PC-3 (cell line): ENCODE measurements at regions not wholly inside any gene's neighbourhood (a gene's known extent, or its start where the extent isn't known, plus 50 kb on each side); places are given as distances from the start of the nearest gene placed in this dataset.
"Not testable (repeated sequence)": the region's sequence is repeated elsewhere in the genome, so short reads cannot be mapped to it uniquely, and the experiment has no call there.

ENCODE experiments used
- CTCF ChIP-seq: fragments of 300-600 bp; sonication (generic); conservative IDR thresholded peaks from 2 replicates; pipeline ENCODE4 v1.5.1; 2017; ENCODE audit warnings: antibody characterized with exemption, low read depth, mild to moderate bottlenecking, low read length
- EZH2 ChIP-seq: fragments of 300-600 bp; sonication (generic); IDR thresholded peaks from one replicate; pipeline ENCODE4 v1.6.1; 2017; ENCODE audit warnings: antibody characterized with exemption, mild to moderate bottlenecking, low read length; ENCODE audit not compliant: unreplicated experiment
- EZH2phosphoT487 ChIP-seq: fragments of 300-600 bp; sonication (generic); IDR thresholded peaks from 2 replicates; pipeline ENCODE4 v1.6.1; 2018; ENCODE audit warnings: mild to moderate bottlenecking, antibody characterized with exemption, low read length, borderline replicate concordance

- not testable (repeated sequence) for TF ChIP-seq CTCF, EZH2, EZH2phosphoT487
Measured at GRCh38 chr5:86287437-86287836, 330.3 kb upstream of the COX7C start.
